Heart left ventricle (tissue), 16 donors: ENCODE measurements at regions not wholly inside any gene's neighbourhood (a gene's known extent, or its start where the extent isn't known, plus 50 kb on each side); places are given as distances from the start of the nearest gene placed in this dataset.

Experiments
- ATAC-seq, 4 donors: fragments of 200-7000 bp; cut with Tn5 transposase; one replicate each; pipeline ENCODE4 v1.9.1; 2020 to 2022; ENCODE audit warnings: moderate library complexity in 4 of 4, mild to moderate bottlenecking in 3 of 4, moderate number of reproducible peaks in 1 of 4
- DNase-seq, 5 donors: peaks; one replicate each; pipeline ENCODE4 v3.0.0-alpha.2; 2020
- H3K27ac ChIP-seq, 12 donors: fragments of 200-600 bp; sonication (generic) in 4 of 12; one replicate each; pipeline versions ENCODE4 v1.5.0 to v1.8.0; 2016 to 2022; ENCODE audit warnings: mild to moderate bottlenecking in 2 of 12
- H3K27me3 ChIP-seq, 9 donors: fragments of 200-600 bp; sonication (generic) in 2 of 9; one replicate each; pipeline versions ENCODE4 v1.5.1 to v1.8.0; 2016 to 2022; ENCODE audit warnings: mild to moderate bottlenecking in 3 of 9
- H3K36me3 ChIP-seq, 9 donors: fragments of 200-600 bp; sonication (generic) in 2 of 9; one replicate each; pipeline versions ENCODE4 v1.5.0 to v1.8.0; 2018 to 2022; ENCODE audit warnings: mild to moderate bottlenecking in 2 of 9
- H3K4me1 ChIP-seq, 12 donors: fragments of 200-600 bp; sonication (generic) in 4 of 12; one replicate each; pipeline versions ENCODE4 v1.5.0 to v1.8.0; 2016 to 2022; ENCODE audit warnings: mild to moderate bottlenecking in 3 of 12
- H3K4me3 ChIP-seq, 12 donors: fragments of 200-600 bp; sonication (generic) in 4 of 12; one replicate each; pipeline versions ENCODE4 v1.5.0 to v1.8.0; 2017 to 2022; ENCODE audit warnings: mild to moderate bottlenecking in 9 of 12, moderate library complexity in 4 of 12
- H3K9me3 ChIP-seq, 12 donors: fragments of 200-600 bp; sonication (generic) in 4 of 12; one replicate each; pipeline versions ENCODE4 v1.5.0 to v1.8.0; 2016 to 2022; ENCODE audit warnings: mild to moderate bottlenecking in 1 of 12
- POLR2A ChIP-seq, 2 donors: fragments of 450-650 bp; IDR thresholded peaks; one replicate each; pipeline ENCODE4 v1.6.1; 2017; ENCODE audit warnings: antibody characterized with exemption in 2 of 2, mild to moderate bottlenecking in 2 of 2, moderate library complexity in 2 of 2
- WGBS, 4 donors: extraction: QIAGEN DNeasy Blood & Tissue Kit in 2 of 4; methylation state at CpG; one replicate each; pipeline versions ENCODE4 v1.1.5 to v1.1.7; 2013 to 2018; 5-methylcytosine and 5-hydroxymethylcytosine counted together
- intact Hi-C, 10 donors: fragments of 100-400 bp; cut with DNase I; formaldehyde crosslinking; loops; one replicate each; pipeline versions ENCODE4 v1.11.1 to v1.14.2; 2022
- TF ChIP-seq, protein P1 (sequence below), 12 donors: fragments of 200-600 bp; sonication (generic) in 4 of 12; IDR thresholded peaks; one replicate each; pipeline versions ENCODE4 v1.5.0 to v1.8.0; 2018 to 2022; ENCODE audit warnings: antibody characterized with exemption in 12 of 12, mild to moderate bottlenecking in 5 of 12
- donor health status: ischemic (EF 13 %, LVEDD 7.1; RV severe dilation, severe dysfunction).
- donor health status: healthy with polysubstance abuse.
- donor health status: DM: no; HTN: yes; CAD: no.
- donor health status: DM: no; HTN: no; CAD: no.
- donor health status: ischemic (EF 25% LVEDD 6.9; RV normal size, moderate dysfunction).
- donor health status: ischemic (EF 25% LVEDD 5.7; RV mildly dilated, moderate dysfunction).
- donor health status: healthy.
- donor health status: DM: yes; HTN: yes; CAD: no.
- donor health status: ischemic (EF 35%, LVEDD 5.7; RV mildly dilated, moderate dysfunction).
- donor health status: nonischemic (EF 11% LVEDD 7.7; RV severe dilation, severe dysfunction).
- donor health status: DM: yes; HTN: yes; CAD: no.
- donor health status: PGD.
- donor health status: ischemic (EF 29% LVEDD 5.4; RV normal size, mild dysfunction).
- donor health status: nonischemic (EF 23%, LVEDD 6.1; RV moderate dilation, normal function).

GRCh38 chr6:66245231-66245630 lies 538.2 kb upstream of the EYS start:
- Histone ChIP-seq H3K4me3 (no peak overlapping the region), H3K36me3 (no peaks in the 10 kb centered on the region), H3K4me1 (no peaks in the 10 kb centered on the region), H3K27ac (no peak overlapping the region), H3K27me3 (no peaks in the 10 kb centered on the region), H3K9me3 (peaks cover 0 to 12% (median 0%) of the 10 kb centered on the region in 12 donors)
- ATAC-seq (no peak), DNase-seq (no peak)
- intact Hi-C loops: no loop called here
- WGBS, 4 donors: 48 to 67% (median 60%) methylated on average over 1 of the region's 1 CpG
- TF ChIP-seq, protein P1, sequence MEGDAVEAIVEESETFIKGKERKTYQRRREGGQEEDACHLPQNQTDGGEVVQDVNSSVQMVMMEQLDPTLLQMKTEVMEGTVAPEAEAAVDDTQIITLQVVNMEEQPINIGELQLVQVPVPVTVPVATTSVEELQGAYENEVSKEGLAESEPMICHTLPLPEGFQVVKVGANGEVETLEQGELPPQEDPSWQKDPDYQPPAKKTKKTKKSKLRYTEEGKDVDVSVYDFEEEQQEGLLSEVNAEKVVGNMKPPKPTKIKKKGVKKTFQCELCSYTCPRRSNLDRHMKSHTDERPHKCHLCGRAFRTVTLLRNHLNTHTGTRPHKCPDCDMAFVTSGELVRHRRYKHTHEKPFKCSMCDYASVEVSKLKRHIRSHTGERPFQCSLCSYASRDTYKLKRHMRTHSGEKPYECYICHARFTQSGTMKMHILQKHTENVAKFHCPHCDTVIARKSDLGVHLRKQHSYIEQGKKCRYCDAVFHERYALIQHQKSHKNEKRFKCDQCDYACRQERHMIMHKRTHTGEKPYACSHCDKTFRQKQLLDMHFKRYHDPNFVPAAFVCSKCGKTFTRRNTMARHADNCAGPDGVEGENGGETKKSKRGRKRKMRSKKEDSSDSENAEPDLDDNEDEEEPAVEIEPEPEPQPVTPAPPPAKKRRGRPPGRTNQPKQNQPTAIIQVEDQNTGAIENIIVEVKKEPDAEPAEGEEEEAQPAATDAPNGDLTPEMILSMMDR (IDR thresholded peaks at IDR 0.05): no peak
- TF ChIP-seq POLR2A (IDR thresholded peaks at IDR 0.05): no peak

- no peak for ATAC-seq
- Histone ChIP-seq H3K4me3 (no peak overlapping the region), H3K9me3 (no peaks in the 10 kb centered on the region), H3K36me3 (no peaks in the 10 kb centered on the region), H3K27me3 (no peaks in the 10 kb centered on the region), H3K4me1 (no peaks in the 10 kb centered on the region), H3K27ac (no peak overlapping the region)
- DNase-seq: no peak
- TF ChIP-seq, protein P1 (IDR thresholded peaks at IDR 0.05): no peak
- TF ChIP-seq POLR2A (IDR thresholded peaks at IDR 0.05): no peak
- intact Hi-C loops: no loop called here
- 41 to 56% (median 49%) methylated on average over 2 of the region's 2 CpGs for WGBS, 4 donors
These were observed 531.8 kb upstream of the EYS start for GRCh38 chr6:66238851-66239250.

- TF ChIP-seq POLR2A (IDR thresholded peaks at IDR 0.05): no peak
- TF ChIP-seq, protein P1 (IDR thresholded peaks at IDR 0.05): no peak
- 34 to 55% (median 44%) methylated on average over 2 of the region's 2 CpGs for WGBS, 4 donors
- Histone ChIP-seq H3K4me3 (no peak overlapping the region), H3K4me1 (no peaks in the 10 kb centered on the region), H3K27me3 (no peaks in the 10 kb centered on the region), H3K27ac (no peak overlapping the region), H3K36me3 (no peaks in the 10 kb centered on the region), H3K9me3 (no peaks in the 10 kb centered on the region)
- no peak for DNase-seq
- intact Hi-C loops: no loop called here
- no peak for ATAC-seq
These were observed 525.9 kb upstream of the EYS start for GRCh38 chr6:66232890-66233289.

GRCh38 chr6:66230591-66230990 lies 523.6 kb upstream of the EYS start:
- ATAC-seq (no peak), DNase-seq (no peak)
- no peaks in the 10 kb centered on the region for H3K9me3 ChIP-seq
- H3K27ac ChIP-seq: no peak overlapping the region
- H3K4me3 ChIP-seq: no peak overlapping the region
- H3K4me1 ChIP-seq: no peaks in the 10 kb centered on the region
- 45 to 54% (median 47%) methylated on average over 3 of the region's 3 CpGs for WGBS, 4 donors
- H3K27me3 ChIP-seq: no peaks in the 10 kb centered on the region
- TF ChIP-seq, protein P1 (IDR thresholded peaks at IDR 0.05): no peak
- TF ChIP-seq POLR2A (IDR thresholded peaks at IDR 0.05): no peak
- H3K36me3 ChIP-seq: no peaks in the 10 kb centered on the region
- intact Hi-C loops: no loop called here
